Testis (tissue), 2 donors: ENCODE measurements at regions not wholly inside any gene's neighbourhood (a gene's known extent, or its start where the extent isn't known, plus 50 kb on each side); places are given as distances from the start of the nearest gene placed in this dataset.
"Not testable (repeated sequence)": the region's sequence is repeated elsewhere in the genome, so short reads cannot be mapped to it uniquely, and the experiment has no call there.

ENCODE experiments used
- CTCF ChIP-seq, 3 experiments: fragments of 450-650 bp in 2 of 3; fragments of 200-600 bp in 1 of 3; sonication (generic) in 1 of 3; IDR thresholded peaks; one replicate each; pipeline ENCODE4 v1.5.1; 2016 to 2019; ENCODE audit warnings: antibody characterized with exemption in 3 of 3, mild to moderate bottlenecking in 2 of 3, moderate library complexity in 1 of 3
- POLR2A ChIP-seq: fragments of 450-650 bp; IDR thresholded peaks from one replicate; pipeline ENCODE4 v1.6.1; 2017; ENCODE audit warnings: antibody characterized with exemption, mild to moderate bottlenecking, moderate library complexity

GRCh38 chr2:87326754-87327153 lies 305.1 kb upstream of the PLGLB1 start:
- not testable (repeated sequence) for TF ChIP-seq CTCF (IDR thresholded peaks at IDR 0.05); POLR2A
